Parathyroid adenoma (tissue), 2 donors: ENCODE measurements at regions not wholly inside any gene's neighbourhood (a gene's known extent, or its start where the extent isn't known, plus 50 kb on each side); places are given as distances from the start of the nearest gene placed in this dataset.

Experiments
- H2AFZ ChIP-seq: fragments of 300-600 bp; sonication (generic); one replicate; pipeline ENCODE4 v1.7.0; 2017; ENCODE audit warnings: antibody characterized with exemption, mild to moderate bottlenecking
- H3K27ac ChIP-seq: fragments of 300-600 bp; sonication (generic); one replicate; pipeline ENCODE4 v1.7.0; 2017
- H3K27me3 ChIP-seq: fragments of 300-600 bp; sonication (generic); one replicate; pipeline ENCODE4 v1.7.0; 2017; ENCODE audit warnings: low read length; ENCODE audit not compliant: control insufficient read depth, insufficient read depth
- H3K36me3 ChIP-seq: fragments of 300-600 bp; sonication (generic); one replicate; pipeline ENCODE4 v1.7.0; 2017; ENCODE audit warnings: low read length; ENCODE audit not compliant: control insufficient read depth, insufficient read depth
- H3K4me1 ChIP-seq: fragments of 300-600 bp; sonication (generic); one replicate; pipeline ENCODE4 v1.7.0; 2017; ENCODE audit warnings: control low read depth
- H3K4me2 ChIP-seq: fragments of 300-600 bp; sonication (generic); one replicate; pipeline ENCODE4 v1.7.0; 2017; ENCODE audit warnings: low read length
- H3K4me3 ChIP-seq: fragments of 300-600 bp; sonication (generic); one replicate; pipeline ENCODE4 v1.7.0; 2017; ENCODE audit warnings: low read depth, low read length
- H3K79me2 ChIP-seq: fragments of 300-600 bp; sonication (generic); one replicate; pipeline ENCODE4 v1.7.0; 2017; ENCODE audit warnings: control low read depth
- H3K9ac ChIP-seq: fragments of 300-600 bp; sonication (generic); one replicate; pipeline ENCODE4 v1.7.0; 2017; ENCODE audit warnings: mild to moderate bottlenecking
- H3K9me3 ChIP-seq: fragments of 300-600 bp; sonication (generic); one replicate; pipeline ENCODE4 v1.7.0; 2017; ENCODE audit warnings: low read length; ENCODE audit not compliant: control insufficient read depth
- CTCF ChIP-seq: fragments of 300-600 bp; sonication (generic); IDR thresholded peaks from one replicate; pipeline ENCODE4 v1.7.0; 2017; ENCODE audit warnings: antibody characterized with exemption, mild to moderate bottlenecking
- donor health status: primary hyperparathyroidism.

GRCh38 chr18:60508108-60508507, 135.5 kb upstream of the MC4R start:
- Histone ChIP-seq H3K4me3 (no peak overlapping the region), H3K4me2 (no peak overlapping the region), H3K27me3 (no peaks in the 10 kb centered on the region), H3K4me1 (no peaks in the 10 kb centered on the region), H3K27ac (no peak overlapping the region), H3K9me3 (no peaks in the 10 kb centered on the region), H3K36me3 (no peaks in the 10 kb centered on the region), H2AFZ (no peak overlapping the region), H3K9ac (no peak overlapping the region), H3K79me2 (no peaks in the 10 kb centered on the region)
- no peak for TF ChIP-seq CTCF

GRCh38 chr18:60534538-60534937, 162.0 kb upstream of the MC4R start:
- Histone ChIP-seq H3K9ac (no peak overlapping the region), H3K79me2 (no peaks in the 10 kb centered on the region), H3K27me3 (no peaks in the 10 kb centered on the region), H3K4me1 (no peaks in the 10 kb centered on the region), H2AFZ (no peak overlapping the region), H3K4me2 (no peak overlapping the region), H3K27ac (no peak overlapping the region), H3K9me3 (no peaks in the 10 kb centered on the region), H3K36me3 (no peaks in the 10 kb centered on the region), H3K4me3 (no peak overlapping the region)
- TF ChIP-seq CTCF, result no peak

- no peaks in the 10 kb centered on the region for H3K9me3 ChIP-seq
- no peak for TF ChIP-seq CTCF
- no peaks in the 10 kb centered on the region for H3K36me3 ChIP-seq
- no peaks in the 10 kb centered on the region for H3K79me2 ChIP-seq
- H3K27me3 ChIP-seq, result no peaks in the 10 kb centered on the region
- no peak overlapping the region for H3K4me3 ChIP-seq
- H2AFZ ChIP-seq, result no peak overlapping the region
- no peak overlapping the region for H3K4me2 ChIP-seq
- no peaks in the 10 kb centered on the region for H3K4me1 ChIP-seq
- no peak overlapping the region for H3K27ac ChIP-seq
- no peak overlapping the region for H3K9ac ChIP-seq
Measured at GRCh38 chr18:60537074-60537473, 164.5 kb upstream of the MC4R start.

GRCh38 chr18:60538891-60539290, 166.3 kb upstream of the MC4R start:
- Histone ChIP-seq H3K27me3 (no peaks in the 10 kb centered on the region), H2AFZ (no peak overlapping the region), H3K79me2 (no peaks in the 10 kb centered on the region), H3K4me2 (no peak overlapping the region), H3K4me1 (no peaks in the 10 kb centered on the region), H3K9ac (no peak overlapping the region), H3K27ac (no peak overlapping the region), H3K4me3 (no peak overlapping the region), H3K36me3 (no peaks in the 10 kb centered on the region), H3K9me3 (no peaks in the 10 kb centered on the region)
- TF ChIP-seq CTCF, result no peak

- Histone ChIP-seq H2AFZ (no peak overlapping the region), H3K27ac (no peak overlapping the region), H3K36me3 (no peaks in the 10 kb centered on the region), H3K4me1 (no peaks in the 10 kb centered on the region), H3K9ac (no peak overlapping the region), H3K4me2 (no peak overlapping the region), H3K9me3 (no peaks in the 10 kb centered on the region), H3K4me3 (no peak overlapping the region), H3K79me2 (no peaks in the 10 kb centered on the region), H3K27me3 (no peaks in the 10 kb centered on the region)
- TF ChIP-seq CTCF, result no peak
Measured at GRCh38 chr18:60541661-60542060, 169.1 kb upstream of the MC4R start.
